Endodermal cell (in vitro differentiated cells): ENCODE measurements at regions not wholly inside any gene's neighbourhood (a gene's known extent, or its start where the extent isn't known, plus 50 kb on each side); places are given as distances from the start of the nearest gene placed in this dataset.
"Not testable (repeated sequence)": the region's sequence is repeated elsewhere in the genome, so short reads cannot be mapped to it uniquely, and the experiment has no call there.

Source experiments
- DNase-seq: peaks from one replicate; pipeline ENCODE4 v3.0.0-alpha.2; 2017
- H3K27ac ChIP-seq: 2 replicates; pipeline ENCODE4 v1.5.1; 2013; ENCODE audit warnings: mild to moderate bottlenecking, low read depth, low read length, moderate library complexity
- H3K27me3 ChIP-seq: 2 replicates; pipeline ENCODE4 v1.6.1; 2013; ENCODE audit warnings: mild to moderate bottlenecking, low read length, moderate library complexity; ENCODE audit not compliant: insufficient read depth, control insufficient read depth, poor library complexity, severe bottlenecking
- H3K36me3 ChIP-seq: 2 replicates; pipeline ENCODE4 v1.7.0; 2013; ENCODE audit warnings: mild to moderate bottlenecking, low read length, moderate library complexity; ENCODE audit not compliant: control insufficient read depth, insufficient read depth
- H3K4me1 ChIP-seq: one replicate; pipeline ENCODE4 v1.7.0; 2013; ENCODE audit warnings: low read length; ENCODE audit not compliant: control insufficient read depth, insufficient read depth
- H3K4me3 ChIP-seq: 2 replicates; pipeline ENCODE4 v1.5.1; 2013; ENCODE audit warnings: mild to moderate bottlenecking, low read length, moderate library complexity
- H3K9ac ChIP-seq: 2 replicates; pipeline ENCODE4 v1.6.1; 2013; ENCODE audit warnings: mild to moderate bottlenecking, low read length, moderate library complexity; ENCODE audit not compliant: poor library complexity, severe bottlenecking; ENCODE audit errors: extremely low read depth
- H3K9me3 ChIP-seq: 2 replicates; pipeline ENCODE4 v1.6.1; 2013; ENCODE audit warnings: mild to moderate bottlenecking, low read length, moderate library complexity; ENCODE audit not compliant: control insufficient read depth
- H3K27ac Mint-ChIP-seq: 2 replicates; pipeline ENCODE4 v1.8.0; 2020; ENCODE audit warnings: mixed read lengths
- H3K27me3 Mint-ChIP-seq: 2 replicates; pipeline ENCODE4 v1.8.0; 2021; ENCODE audit warnings: mild to moderate bottlenecking, mixed read lengths; ENCODE audit not compliant: insufficient read depth
- H3K36me3 Mint-ChIP-seq: 2 replicates; pipeline ENCODE4 v1.8.0; 2020; ENCODE audit warnings: low read depth, mixed read lengths
- H3K4me1 Mint-ChIP-seq: 2 replicates; pipeline ENCODE4 v1.8.0; 2020; ENCODE audit warnings: mixed read lengths
- H3K4me3 Mint-ChIP-seq: 2 replicates; pipeline ENCODE4 v1.8.0; 2020; ENCODE audit warnings: mild to moderate bottlenecking, moderate library complexity, mixed read lengths
- H3K9me3 Mint-ChIP-seq: 2 replicates; pipeline ENCODE4 v1.8.0; 2020; ENCODE audit warnings: mild to moderate bottlenecking, mixed read lengths
- WGBS, 2 experiments: methylation state at CpG; one replicate each; pipeline versions ENCODE4 v1.1.5 to v1.1.7; 2013; ENCODE audit warnings: missing lambda C conversion rate in 2 of 2, mixed read lengths in 1 of 2; ENCODE audit not compliant: insufficient coverage in 1 of 2, insufficient read length in 1 of 2; 5-methylcytosine and 5-hydroxymethylcytosine counted together
- TF ChIP-seq, protein P1 (sequence below): fragments of 200-600 bp; sonication (generic); conservative IDR thresholded peaks from 2 replicates; pipeline ENCODE4 v1.5.0; 2021; ENCODE audit warnings: antibody characterized with exemption, mild to moderate bottlenecking

DNA sequence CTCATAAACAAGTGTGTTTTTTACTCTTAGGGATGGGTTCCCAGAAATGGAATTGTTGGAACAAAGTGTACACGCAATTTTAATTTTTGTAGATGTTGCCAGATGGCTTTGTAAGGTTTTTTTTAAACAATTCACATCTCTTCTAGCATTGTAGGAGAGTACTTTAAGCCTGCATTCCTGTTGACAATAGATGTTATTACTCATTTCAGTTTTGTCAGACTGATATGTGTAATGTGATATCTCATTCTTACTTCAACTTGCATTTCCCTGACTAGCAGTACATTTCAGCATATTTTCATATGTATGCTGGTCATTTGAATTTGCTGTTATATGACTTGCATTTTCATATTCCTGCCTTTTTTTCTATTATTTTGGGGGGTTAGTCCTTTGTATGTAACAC lies 186.6 kb upstream of the SLITRK6 start:
- Mint-ChIP-seq H3K27me3 (no peaks in the 10 kb centered on the region), H3K36me3 (no peaks in the 10 kb centered on the region), H3K4me1 (peaks cover 2% of the 10 kb centered on the region), H3K9me3 (no peaks in the 10 kb centered on the region), H3K27ac (no peak overlapping the region), H3K4me3 (no peak overlapping the region)
- H3K27ac ChIP-seq, result no peak overlapping the region
- peaks cover 13% of the 10 kb centered on the region for H3K9me3 ChIP-seq
- 100% methylated on average over 1 of the region's 1 CpG; no CpG with 5 or more reads in 1 of the 2 experiments for WGBS, 2 experiments
- no peaks in the 10 kb centered on the region for H3K36me3 ChIP-seq
- H3K27me3 ChIP-seq, result no peaks in the 10 kb centered on the region
- no peak overlapping the region for H3K9ac ChIP-seq
- H3K4me3 ChIP-seq, result no peak overlapping the region
- H3K4me1 ChIP-seq, result no peaks in the 10 kb centered on the region
- no peak for DNase-seq
- TF ChIP-seq, protein P1, sequence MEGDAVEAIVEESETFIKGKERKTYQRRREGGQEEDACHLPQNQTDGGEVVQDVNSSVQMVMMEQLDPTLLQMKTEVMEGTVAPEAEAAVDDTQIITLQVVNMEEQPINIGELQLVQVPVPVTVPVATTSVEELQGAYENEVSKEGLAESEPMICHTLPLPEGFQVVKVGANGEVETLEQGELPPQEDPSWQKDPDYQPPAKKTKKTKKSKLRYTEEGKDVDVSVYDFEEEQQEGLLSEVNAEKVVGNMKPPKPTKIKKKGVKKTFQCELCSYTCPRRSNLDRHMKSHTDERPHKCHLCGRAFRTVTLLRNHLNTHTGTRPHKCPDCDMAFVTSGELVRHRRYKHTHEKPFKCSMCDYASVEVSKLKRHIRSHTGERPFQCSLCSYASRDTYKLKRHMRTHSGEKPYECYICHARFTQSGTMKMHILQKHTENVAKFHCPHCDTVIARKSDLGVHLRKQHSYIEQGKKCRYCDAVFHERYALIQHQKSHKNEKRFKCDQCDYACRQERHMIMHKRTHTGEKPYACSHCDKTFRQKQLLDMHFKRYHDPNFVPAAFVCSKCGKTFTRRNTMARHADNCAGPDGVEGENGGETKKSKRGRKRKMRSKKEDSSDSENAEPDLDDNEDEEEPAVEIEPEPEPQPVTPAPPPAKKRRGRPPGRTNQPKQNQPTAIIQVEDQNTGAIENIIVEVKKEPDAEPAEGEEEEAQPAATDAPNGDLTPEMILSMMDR, result no peak

DNA sequence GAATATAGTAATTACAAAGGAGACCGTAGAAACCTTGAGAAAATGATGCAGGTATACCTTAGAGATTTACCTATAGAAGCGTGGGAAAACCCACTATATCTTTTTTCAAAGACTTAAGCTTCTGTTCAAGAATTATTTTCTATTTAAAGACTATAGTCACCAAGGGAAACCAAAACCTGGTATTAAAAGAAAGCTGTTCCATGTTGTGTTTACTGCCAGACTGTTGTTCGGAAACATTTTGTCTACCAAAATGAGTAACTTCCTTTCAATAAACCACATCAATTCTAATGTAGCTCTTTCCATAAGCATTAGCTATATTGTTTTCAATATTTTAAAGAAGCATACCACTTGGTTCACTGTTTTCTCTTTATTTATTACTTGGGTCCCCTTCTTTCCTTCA lies 182.9 kb upstream of the SLITRK6 start:
- Histone ChIP-seq H3K4me1 (no peaks in the 10 kb centered on the region), H3K27ac (no peak overlapping the region), H3K27me3 (no peaks in the 10 kb centered on the region), H3K9ac (no peak overlapping the region), H3K4me3 (no peak overlapping the region), H3K9me3 (peaks cover 18% of the 10 kb centered on the region), H3K36me3 (no peaks in the 10 kb centered on the region)
- no peaks in the 10 kb centered on the region for H3K36me3 Mint-ChIP-seq
- H3K9me3 Mint-ChIP-seq, result no peaks in the 10 kb centered on the region
- H3K27ac Mint-ChIP-seq, result no peak overlapping the region
- 73% methylated on average over 3 of the region's 3 CpGs; no CpG with 5 or more reads in 1 of the 2 experiments for WGBS, 2 experiments
- DNase-seq, result no peak
- TF ChIP-seq, protein P1, result no peak
- H3K27me3 Mint-ChIP-seq, result peaks cover 11% of the 10 kb centered on the region
- H3K4me1 Mint-ChIP-seq, result peaks cover 3% of the 10 kb centered on the region
- no peak overlapping the region for H3K4me3 Mint-ChIP-seq

DNA sequence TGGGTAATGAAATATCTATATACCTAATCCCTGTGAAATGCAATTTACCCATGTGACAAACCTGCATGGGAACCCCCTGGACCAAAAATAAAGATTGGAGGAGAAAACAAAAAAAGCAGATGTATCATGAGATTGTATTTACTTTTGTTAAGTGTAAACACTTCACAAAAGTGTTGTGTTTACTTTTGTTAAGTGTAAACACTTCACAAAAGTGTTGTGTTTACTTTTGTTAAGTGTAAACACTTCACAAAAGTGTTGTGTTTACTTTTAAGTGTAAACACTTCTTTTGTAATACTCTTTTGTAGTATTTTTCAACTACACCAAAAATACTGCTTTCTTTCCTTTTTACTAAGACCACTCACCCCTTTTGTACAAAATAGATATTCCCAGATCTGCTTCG lies 181.2 kb upstream of the SLITRK6 start:
- not testable (repeated sequence) for H3K36me3 ChIP-seq, H3K36me3 Mint-ChIP-seq, H3K4me1 ChIP-seq, H3K9ac ChIP-seq, H3K4me3 Mint-ChIP-seq, DNase-seq, H3K27ac Mint-ChIP-seq, H3K27ac ChIP-seq, H3K4me3 ChIP-seq, H3K9me3 Mint-ChIP-seq, H3K4me1 Mint-ChIP-seq
- WGBS, 2 experiments, result 79% methylated on average over 1 of the region's 1 CpG; no CpG with 5 or more reads in 1 of the 2 experiments
- H3K27me3 Mint-ChIP-seq, result peaks cover 25% of the 10 kb centered on the region
- Histone ChIP-seq H3K9me3 (peaks cover 18% of the 10 kb centered on the region), H3K27me3 (peaks cover 14% of the 10 kb centered on the region)

DNA sequence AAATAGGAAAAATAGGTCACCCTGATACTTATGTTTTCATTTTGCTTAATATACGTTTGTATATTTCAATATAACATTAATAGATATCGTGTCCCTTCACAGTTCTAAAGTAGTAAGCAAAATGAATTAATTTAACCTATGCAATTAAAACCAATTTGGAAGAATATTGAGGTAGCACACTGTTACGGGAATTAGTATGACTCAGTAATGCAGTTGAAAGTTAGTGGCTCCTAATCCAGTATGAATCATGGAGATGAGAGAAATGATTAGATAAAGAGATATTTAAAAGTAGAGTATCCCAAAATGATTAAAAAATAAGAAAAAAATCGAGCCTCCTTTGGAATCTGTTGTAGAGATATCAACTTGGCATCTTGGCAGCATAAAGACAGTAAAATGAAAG lies 177.0 kb upstream of the SLITRK6 start:
- no peak for DNase-seq
- Histone ChIP-seq H3K27me3 (peaks cover 27% of the 10 kb centered on the region), H3K9me3 (peaks cover 9% of the 10 kb centered on the region), H3K36me3 (no peaks in the 10 kb centered on the region), H3K4me1 (no peaks in the 10 kb centered on the region), H3K27ac (no peak overlapping the region), H3K4me3 (no peak overlapping the region), H3K9ac (no peak overlapping the region)
- WGBS, 2 experiments, result 80 to 81% methylated on average over 2 of the region's 4 CpGs
- Mint-ChIP-seq H3K27ac (no peak overlapping the region), H3K27me3 (peaks cover 57% of the 10 kb centered on the region), H3K9me3 (peaks cover 5% of the 10 kb centered on the region), H3K4me3 (no peak overlapping the region), H3K36me3 (no peaks in the 10 kb centered on the region), H3K4me1 (peaks cover 6% of the 10 kb centered on the region)
- TF ChIP-seq, protein P1, result no peak
